ENCODE measurements at regions not wholly inside any gene's neighbourhood (a gene's known extent, or its start where the extent isn't known, plus 50 kb on each side); places are given as distances from the start of the nearest gene placed in this dataset.

DNA sequence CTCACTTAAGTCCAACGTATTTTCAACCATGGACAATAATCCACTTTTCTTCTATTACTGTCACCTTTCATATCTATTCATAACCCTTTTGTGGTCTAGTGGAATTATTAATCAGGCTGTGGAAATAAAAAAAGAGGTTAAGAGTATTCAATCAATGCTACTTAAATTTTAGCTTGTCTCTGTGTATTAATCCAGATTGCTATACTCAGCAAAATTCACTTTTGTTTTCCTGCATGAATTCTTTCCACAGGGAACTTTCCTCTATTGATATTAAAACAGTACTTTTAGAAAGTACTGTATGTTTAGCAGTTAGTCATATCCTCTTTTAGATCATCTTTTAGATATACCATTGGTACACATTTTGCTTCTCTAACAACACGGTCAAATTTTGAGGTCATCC is 1033.0 kb upstream of the ADGRL2 start:
- no peak for DNase-seq
- intact Hi-C loops (cut with DNase I), result no loop called here

DNA sequence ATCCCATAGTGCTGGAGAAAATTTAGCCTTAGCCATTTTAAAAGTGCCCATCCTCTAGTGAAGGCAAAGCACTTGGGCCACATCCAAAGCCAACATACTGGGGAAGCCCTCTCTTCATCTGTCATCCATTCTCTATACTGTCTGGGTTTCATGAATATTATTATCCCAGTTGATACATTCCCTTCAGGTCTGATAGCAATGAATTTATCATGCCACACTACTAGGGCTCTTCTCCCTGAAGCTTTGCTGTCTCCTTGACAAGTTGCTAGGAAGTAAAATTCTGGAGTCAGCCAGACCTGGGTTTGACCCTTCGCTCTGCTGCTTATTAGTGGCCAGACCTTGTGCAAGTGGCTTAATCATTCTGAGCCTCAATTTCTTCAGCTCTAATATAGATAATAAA is 1041.4 kb upstream of the ADGRL2 start:
- DNase-seq, result no peak
- intact Hi-C loops (cut with DNase I), result no loop called here

DNA sequence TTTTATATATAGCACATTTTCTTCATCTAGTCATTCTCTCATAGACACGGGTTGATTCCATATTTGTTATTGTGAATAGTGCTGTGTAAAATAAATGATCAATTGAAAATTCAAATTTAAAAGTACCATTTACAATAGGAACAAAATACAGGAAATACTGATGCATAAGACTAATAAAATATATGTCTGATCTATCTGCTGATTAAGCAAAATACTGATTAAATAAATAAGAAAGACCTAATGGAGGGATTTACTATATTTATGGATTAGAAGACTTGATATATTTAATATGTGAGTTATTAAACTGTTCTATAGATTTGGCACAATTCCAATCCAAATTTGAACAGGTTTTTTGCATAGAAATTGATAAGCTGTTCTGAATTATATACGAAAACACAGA is 1044.8 kb upstream of the ADGRL2 start:
- DNase-seq, result no peak
- intact Hi-C loops (cut with DNase I), result no loop called here

- no peak for DNase-seq
- intact Hi-C loops (cut with DNase I), result no loop called here
Observed at GRCh38 chr1:80751204-80751603, 1049.5 kb upstream of the ADGRL2 start.

GRCh38 chr1:80731241-80731894 is 1069.4 kb upstream of the ADGRL2 start:
- no peak for DNase-seq

GRCh38 chr1:80722611-80723010 is 1078.1 kb upstream of the ADGRL2 start:
- intact Hi-C loops (cut with DNase I), result no loop called here
- no peak for DNase-seq

More at GRCh38 chr1:80731241-80731894, 1069.4 kb upstream of the ADGRL2 start:
- intact Hi-C loops (cut with DNase I), result no loop called here

- intact Hi-C loops (cut with DNase I), result no loop called here
- DNase-seq, result no peak
Observed at GRCh38 chr1:80706526-80706925, 1094.2 kb upstream of the ADGRL2 start.

- intact Hi-C loops (cut with DNase I), result no loop called here
- no peak for DNase-seq
Observed at GRCh38 chr1:80678438-80678837, 1122.3 kb upstream of the ADGRL2 start.

DNA sequence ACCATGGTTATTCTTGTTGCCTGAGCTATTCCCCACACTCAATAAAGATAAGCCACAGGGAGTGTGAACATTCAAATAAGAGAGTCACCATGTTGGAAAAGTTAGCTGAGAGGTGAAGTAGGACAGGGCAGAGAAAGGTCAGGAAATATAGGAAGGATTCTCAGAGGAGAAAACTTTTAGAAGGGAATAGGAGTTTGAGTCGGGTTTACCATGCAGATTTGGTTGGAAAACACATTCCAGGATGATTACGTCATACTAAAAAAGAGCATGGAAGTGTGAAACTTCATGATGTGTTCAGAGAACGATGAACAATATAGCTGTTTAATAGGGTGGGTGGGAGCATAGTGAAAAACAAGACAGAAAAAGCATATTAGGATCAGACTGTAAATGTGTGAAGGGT is 1125.3 kb upstream of the ADGRL2 start:
- intact Hi-C loops (cut with DNase I), result no loop called here
- DNase-seq, result no peak

GRCh38 chr1:80673935-80674597 is 1126.7 kb upstream of the ADGRL2 start:
- DNase-seq, result no peak
- intact Hi-C loops (cut with DNase I), result no loop called here

DNA sequence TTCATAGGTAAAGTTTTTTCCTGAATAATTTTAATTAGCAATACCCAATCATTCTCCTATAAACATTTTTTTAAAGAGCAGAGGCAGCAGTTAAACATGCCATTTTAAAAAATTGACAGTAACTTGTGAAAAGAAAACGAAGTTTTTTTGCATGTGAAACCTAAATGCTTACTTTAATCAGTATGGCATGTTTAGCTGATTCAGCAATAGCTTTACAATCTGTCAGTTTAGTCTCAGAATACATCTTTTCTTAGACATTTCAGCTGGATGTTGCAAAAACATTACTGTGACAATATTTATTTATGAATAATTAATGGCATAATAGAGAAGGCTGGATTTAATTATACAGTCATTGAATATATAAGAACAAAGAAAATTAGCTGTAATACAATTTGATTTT is 1132.4 kb upstream of the ADGRL2 start:
- intact Hi-C loops (cut with DNase I), result no loop called here
- DNase-seq, result no peak

- DNase-seq, result no peak
- intact Hi-C loops (cut with DNase I), result no loop called here
Observed at GRCh38 chr1:80666073-80666472, 1134.7 kb upstream of the ADGRL2 start.

GRCh38 chr1:80659161-80659560 is 1141.6 kb upstream of the ADGRL2 start:
- DNase-seq, result no peak
- intact Hi-C loops (cut with DNase I), result no loop called here

GRCh38 chr1:80657707-80658106 is 1143.0 kb upstream of the ADGRL2 start:
- intact Hi-C loops (cut with DNase I), result no loop called here

GRCh38 chr1:80657044-80657643 is 1143.6 kb upstream of the ADGRL2 start:
- intact Hi-C loops (cut with DNase I), result no loop called here
- DNase-seq, result no peak

More at GRCh38 chr1:80657707-80658106, 1143.0 kb upstream of the ADGRL2 start:
- no peak for DNase-seq

GRCh38 chr1:80656641-80657040 is 1144.1 kb upstream of the ADGRL2 start:
- intact Hi-C loops (cut with DNase I), result no loop called here
- DNase-seq, result no peak

GRCh38 chr1:80656014-80656636 is 1144.6 kb upstream of the ADGRL2 start:
- no peak for DNase-seq
- intact Hi-C loops (cut with DNase I), result no loop called here

GRCh38 chr1:80646053-80646452 is 1154.7 kb upstream of the ADGRL2 start:
- intact Hi-C loops (cut with DNase I), result no loop called here
- DNase-seq, result no peak

- intact Hi-C loops (cut with DNase I), result no loop called here
- no peak for DNase-seq
Observed at GRCh38 chr1:80645621-80646020, 1155.1 kb upstream of the ADGRL2 start.

DNA sequence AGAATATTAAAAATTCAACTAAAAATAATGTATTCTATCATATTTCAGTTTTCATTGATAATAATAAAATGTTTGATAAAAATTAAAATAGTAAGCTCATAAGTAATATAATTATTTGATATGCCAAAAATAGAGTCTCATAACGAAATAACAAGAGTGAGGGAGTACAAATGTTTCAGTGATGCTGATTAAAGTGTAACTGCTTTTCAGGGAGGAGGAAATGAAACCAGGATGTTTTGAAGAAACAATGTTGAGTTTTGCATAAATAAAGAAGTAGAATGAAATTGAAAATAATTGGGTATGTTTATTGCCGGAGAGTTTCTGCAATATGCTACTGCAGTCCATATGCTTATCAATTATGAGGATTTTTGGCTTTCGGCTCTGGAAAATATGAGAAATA is 1159.8 kb upstream of the ADGRL2 start:
- no peak for DNase-seq
- intact Hi-C loops (cut with DNase I), result no loop called here
